ENCODE measurements at regions not wholly inside any gene's neighbourhood (a gene's known extent, or its start where the extent isn't known, plus 50 kb on each side); places are given as distances from the start of the nearest gene placed in this dataset.

DNA sequence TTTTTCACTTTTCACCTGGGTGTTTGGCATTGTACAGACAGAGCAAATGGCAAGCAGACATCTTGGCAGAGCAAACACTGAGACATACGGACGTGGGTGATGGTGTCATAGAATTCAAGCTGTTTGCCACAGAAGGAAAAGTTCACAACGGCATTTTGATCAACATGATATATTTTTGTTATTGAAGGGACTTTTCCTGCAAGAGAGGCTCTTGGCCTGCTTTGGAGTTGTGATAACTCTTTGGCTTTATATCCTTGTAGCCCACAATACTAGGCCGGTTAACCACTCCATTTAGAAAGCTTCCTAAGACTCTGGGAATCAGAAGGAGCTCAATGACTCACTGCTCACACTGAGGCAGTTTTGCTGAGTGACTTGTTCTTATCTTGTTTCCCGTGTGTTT lies 1038.3 kb downstream of the TLE1 start:
- peak overlapping the region in 1 of 3 experiments; percentile 33 for H3K27ac Mint-ChIP-seq
- H3K9me3 Mint-ChIP-seq = peaks cover 5% of the 10 kb centered on the region
- TF ChIP-seq, protein P1, sequence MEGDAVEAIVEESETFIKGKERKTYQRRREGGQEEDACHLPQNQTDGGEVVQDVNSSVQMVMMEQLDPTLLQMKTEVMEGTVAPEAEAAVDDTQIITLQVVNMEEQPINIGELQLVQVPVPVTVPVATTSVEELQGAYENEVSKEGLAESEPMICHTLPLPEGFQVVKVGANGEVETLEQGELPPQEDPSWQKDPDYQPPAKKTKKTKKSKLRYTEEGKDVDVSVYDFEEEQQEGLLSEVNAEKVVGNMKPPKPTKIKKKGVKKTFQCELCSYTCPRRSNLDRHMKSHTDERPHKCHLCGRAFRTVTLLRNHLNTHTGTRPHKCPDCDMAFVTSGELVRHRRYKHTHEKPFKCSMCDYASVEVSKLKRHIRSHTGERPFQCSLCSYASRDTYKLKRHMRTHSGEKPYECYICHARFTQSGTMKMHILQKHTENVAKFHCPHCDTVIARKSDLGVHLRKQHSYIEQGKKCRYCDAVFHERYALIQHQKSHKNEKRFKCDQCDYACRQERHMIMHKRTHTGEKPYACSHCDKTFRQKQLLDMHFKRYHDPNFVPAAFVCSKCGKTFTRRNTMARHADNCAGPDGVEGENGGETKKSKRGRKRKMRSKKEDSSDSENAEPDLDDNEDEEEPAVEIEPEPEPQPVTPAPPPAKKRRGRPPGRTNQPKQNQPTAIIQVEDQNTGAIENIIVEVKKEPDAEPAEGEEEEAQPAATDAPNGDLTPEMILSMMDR (IDR thresholded peaks at IDR 0.05; ENCODE audit: unreplicated experiment in 3 of 3) = no peak
- H3K4me3 Mint-ChIP-seq = no peak overlapping the region
- peaks cover 23% of the 10 kb centered on the region for H3K4me1 Mint-ChIP-seq
- no peaks in the 10 kb centered on the region for H3K36me3 Mint-ChIP-seq (ENCODE audit: low read depth)
- no peaks in the 10 kb centered on the region for H3K27me3 Mint-ChIP-seq (ENCODE audit: low read depth)

DNA sequence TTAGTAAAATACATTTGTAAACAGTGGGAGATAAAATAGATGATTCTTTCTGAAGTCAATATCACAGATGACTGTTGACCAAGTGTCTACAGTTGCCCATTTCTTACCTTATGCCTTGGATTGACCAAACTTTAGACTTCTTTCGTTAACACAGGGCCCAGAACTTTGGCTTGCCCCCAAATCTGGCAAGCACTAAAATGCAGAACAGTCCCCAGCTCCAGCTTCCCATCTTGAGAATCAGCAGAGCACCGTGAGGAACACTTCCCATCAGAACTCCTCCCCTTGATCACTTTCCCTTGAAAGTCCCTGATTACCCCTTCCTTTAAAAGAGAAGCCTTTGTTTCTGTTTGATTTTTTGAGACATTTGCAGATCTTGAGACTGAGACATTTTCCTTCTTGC lies 1039.9 kb downstream of the TLE1 start:
- Mint-ChIP-seq H3K4me3 (no peak overlapping the region), H3K9me3 (peaks cover 3% of the 10 kb centered on the region), H3K27ac (peak overlapping the region in 1 of 3 experiments; percentile 37), H3K4me1 (peaks cover 23% of the 10 kb centered on the region), H3K27me3 (ENCODE audit: low read depth) (no peaks in the 10 kb centered on the region), H3K36me3 (ENCODE audit: low read depth) (no peaks in the 10 kb centered on the region)
- TF ChIP-seq, protein P1 (IDR thresholded peaks at IDR 0.05; ENCODE audit: unreplicated experiment in 3 of 3) = no peak

DNA sequence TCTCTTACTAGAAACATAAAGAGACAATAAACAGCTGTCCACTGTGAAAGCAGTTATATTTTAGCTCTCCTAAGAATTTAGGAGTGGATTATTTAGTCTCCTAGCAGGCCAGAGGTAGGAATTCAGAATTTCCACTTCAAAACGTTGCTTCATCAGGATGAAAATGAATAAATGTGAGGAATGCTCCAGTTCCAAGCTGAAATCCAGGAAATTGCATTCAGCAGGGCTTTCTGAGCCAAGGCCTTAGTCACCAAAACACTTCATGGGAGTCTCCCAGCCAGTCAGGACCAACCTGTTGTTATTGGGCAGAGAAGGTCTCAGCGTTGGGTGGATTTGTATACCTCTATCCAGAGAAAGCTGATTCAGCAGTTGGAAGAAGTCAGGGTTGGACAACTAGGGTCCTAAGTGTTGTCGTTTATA lies 1040.3 kb downstream of the TLE1 start:
- H3K27ac Mint-ChIP-seq = peak overlapping the region; percentile 15 to 37 (median 32)
- H3K4me1 Mint-ChIP-seq = peaks cover 23% of the 10 kb centered on the region
- H3K4me3 Mint-ChIP-seq = no peak overlapping the region

DNA sequence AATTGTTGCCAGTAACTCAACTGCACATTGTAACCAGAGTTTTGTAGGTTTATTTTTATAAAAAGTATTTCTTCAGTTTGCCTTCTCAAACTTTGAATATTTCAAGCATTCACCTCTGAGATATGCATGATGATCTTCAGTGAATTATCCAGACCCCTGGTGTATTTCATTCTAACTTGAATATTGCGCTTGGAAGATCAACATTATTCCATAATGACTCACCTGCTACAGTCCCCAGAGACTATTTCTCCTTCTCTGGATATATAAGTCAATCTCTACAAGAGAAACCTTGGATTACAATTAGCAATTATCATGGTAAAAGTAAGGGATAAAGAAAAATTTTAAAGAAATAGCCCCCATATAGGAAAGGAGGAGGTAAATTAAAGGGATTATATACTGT lies 1041.0 kb downstream of the TLE1 start:
- Mint-ChIP-seq H3K36me3 (ENCODE audit: low read depth) (peaks cover 3% of the 10 kb centered on the region), H3K4me1 (peaks cover 23% of the 10 kb centered on the region), H3K9me3 (peaks cover 3% of the 10 kb centered on the region), H3K27ac (peak overlapping the region in 1 of 3 experiments; percentile 37), H3K27me3 (ENCODE audit: low read depth) (no peaks in the 10 kb centered on the region), H3K4me3 (no peak overlapping the region)
- TF ChIP-seq, protein P1 (IDR thresholded peaks at IDR 0.05; ENCODE audit: unreplicated experiment in 3 of 3) = no peak

More for the DNA sequence above, 1040.3 kb downstream of the TLE1 start:
- H3K27me3 Mint-ChIP-seq (ENCODE audit: low read depth) = no peaks in the 10 kb centered on the region
- H3K36me3 Mint-ChIP-seq (ENCODE audit: low read depth) = peaks cover under 1% of the 10 kb centered on the region
- TF ChIP-seq, protein P1 (IDR thresholded peaks at IDR 0.05; ENCODE audit: unreplicated experiment in 3 of 3) = no peak
- peaks cover 3% of the 10 kb centered on the region for H3K9me3 Mint-ChIP-seq

DNA sequence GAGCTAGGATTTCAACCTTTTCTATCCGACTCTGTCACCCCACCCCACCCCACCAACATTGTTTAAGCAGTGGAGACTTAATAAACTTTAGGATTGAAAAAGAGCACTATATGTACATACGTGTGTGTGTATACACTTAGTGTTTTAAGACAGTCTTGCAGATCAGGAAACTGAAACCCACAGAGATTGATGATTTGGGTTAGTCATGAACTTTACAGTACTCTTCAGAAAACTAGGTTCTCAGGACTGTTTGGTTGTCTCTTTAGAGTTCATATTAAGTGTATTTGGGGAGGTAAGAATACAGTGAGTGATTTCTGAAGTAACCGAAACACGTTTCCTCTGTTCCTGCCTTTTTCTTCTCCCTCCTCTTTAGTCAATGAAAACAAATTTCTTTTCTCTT lies 1043.1 kb downstream of the TLE1 start:
- no peak overlapping the region for H3K4me3 Mint-ChIP-seq
- H3K4me1 Mint-ChIP-seq = peaks cover 18% of the 10 kb centered on the region
- H3K9me3 Mint-ChIP-seq = peaks cover 4% of the 10 kb centered on the region
- H3K27ac Mint-ChIP-seq = no peak overlapping the region
- peaks cover 3% of the 10 kb centered on the region for H3K36me3 Mint-ChIP-seq (ENCODE audit: low read depth)
- no peaks in the 10 kb centered on the region for H3K27me3 Mint-ChIP-seq (ENCODE audit: low read depth)
- TF ChIP-seq, protein P1 (IDR thresholded peaks at IDR 0.05; ENCODE audit: unreplicated experiment in 3 of 3) = no peak

DNA sequence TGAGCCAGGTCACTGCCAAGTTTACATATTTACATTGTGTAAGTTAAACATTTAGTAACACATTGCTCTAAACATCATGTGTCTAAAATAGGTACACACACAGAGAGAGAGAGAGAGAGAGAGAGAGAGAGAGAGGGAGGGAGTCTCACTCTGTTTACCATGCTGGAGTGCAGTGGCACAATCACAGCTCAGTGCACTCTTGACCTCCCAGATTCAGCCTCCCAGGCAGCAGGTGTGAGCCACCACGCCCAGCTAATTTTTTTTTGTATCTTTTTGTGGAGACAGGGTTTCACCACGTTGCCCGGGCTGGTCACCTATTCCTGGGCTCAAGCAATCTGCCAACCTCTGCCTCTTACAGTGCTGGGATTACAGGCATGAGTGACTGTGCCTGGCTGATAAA lies 1045.3 kb downstream of the TLE1 start:
- Mint-ChIP-seq H3K9me3 (peaks cover 4% of the 10 kb centered on the region), H3K27ac (no peak overlapping the region), H3K4me1 (peaks cover 10% of the 10 kb centered on the region), H3K27me3 (ENCODE audit: low read depth) (no peaks in the 10 kb centered on the region), H3K4me3 (no peak overlapping the region), H3K36me3 (ENCODE audit: low read depth) (peaks cover 3% of the 10 kb centered on the region)
- TF ChIP-seq, protein P1 (IDR thresholded peaks at IDR 0.05; ENCODE audit: unreplicated experiment in 3 of 3) = no peak
